Osteocyte (in vitro differentiated cells): ENCODE measurements at regions not wholly inside any gene's neighbourhood (a gene's known extent, or its start where the extent isn't known, plus 50 kb on each side); places are given as distances from the start of the nearest gene placed in this dataset.

Source experiments
- DNase-seq: peaks from one replicate; pipeline ENCODE4 v3.0.0; 2021; ENCODE audit warnings: mixed read lengths; ENCODE audit not compliant: unreplicated experiment; ENCODE audit errors: extremely low spot score
- H3K27ac Mint-ChIP-seq: one replicate; pipeline ENCODE4 v1.8.0; 2021; ENCODE audit warnings: mild to moderate bottlenecking, mixed read lengths; ENCODE audit not compliant: unreplicated experiment
- H3K27me3 Mint-ChIP-seq: one replicate; pipeline ENCODE4 v1.8.0; 2021; ENCODE audit warnings: mixed read lengths; ENCODE audit not compliant: unreplicated experiment
- H3K36me3 Mint-ChIP-seq: one replicate; pipeline ENCODE4 v1.8.0; 2021; ENCODE audit warnings: mixed read lengths; ENCODE audit not compliant: unreplicated experiment
- H3K4me1 Mint-ChIP-seq: one replicate; pipeline ENCODE4 v1.8.0; 2021; ENCODE audit warnings: mixed read lengths; ENCODE audit not compliant: unreplicated experiment
- H3K4me3 Mint-ChIP-seq: one replicate; pipeline ENCODE4 v1.8.0; 2021; ENCODE audit warnings: mild to moderate bottlenecking, moderate library complexity, mixed read lengths; ENCODE audit not compliant: unreplicated experiment
- H3K9me3 Mint-ChIP-seq: one replicate; pipeline ENCODE4 v1.8.0; 2021; ENCODE audit warnings: mixed read lengths; ENCODE audit not compliant: unreplicated experiment
- TF ChIP-seq, protein P1 (sequence below): fragments of 200-600 bp; sonication (generic); IDR thresholded peaks from 2 replicates; pipeline ENCODE4 v1.5.0; 2021; ENCODE audit warnings: antibody characterized with exemption, mild to moderate bottlenecking, moderate library complexity

DNA sequence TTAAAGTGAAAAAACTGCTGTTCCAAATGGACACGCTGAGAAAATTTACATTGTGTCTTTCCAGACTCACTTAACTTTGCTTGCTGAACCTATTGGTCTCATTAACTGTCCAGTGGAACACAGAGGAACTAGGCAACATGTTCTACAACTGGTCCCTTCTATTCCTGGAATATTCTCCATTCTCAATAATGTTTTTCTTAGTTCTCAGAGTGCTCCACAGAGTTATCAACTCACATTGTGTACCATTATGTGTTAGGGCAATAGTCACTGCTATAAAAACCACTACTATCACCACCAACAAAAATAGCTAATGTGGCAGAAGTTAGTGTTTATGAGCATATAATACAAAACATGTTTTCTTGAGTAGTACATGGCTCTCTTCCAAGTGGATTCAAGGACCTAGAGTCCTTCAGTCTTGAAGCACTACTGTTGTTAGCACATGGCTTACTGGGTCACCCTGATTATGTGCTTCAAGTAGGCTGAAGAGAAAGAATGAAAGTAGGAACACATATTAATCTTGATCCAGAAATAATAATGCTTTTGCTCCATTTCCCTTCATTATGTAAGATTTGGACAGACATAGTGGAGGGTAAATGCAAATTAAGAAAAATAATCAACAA lies 865.3 kb upstream of the HS3ST1 start:
- no peak overlapping the region for H3K4me3 Mint-ChIP-seq
- H3K27me3 Mint-ChIP-seq, result no peaks in the 10 kb centered on the region
- no peak for DNase-seq
- no peak overlapping the region for H3K27ac Mint-ChIP-seq
- H3K9me3 Mint-ChIP-seq, result peaks cover 8% of the 10 kb centered on the region
- no peaks in the 10 kb centered on the region for H3K4me1 Mint-ChIP-seq
- no peaks in the 10 kb centered on the region for H3K36me3 Mint-ChIP-seq
- TF ChIP-seq, protein P1, sequence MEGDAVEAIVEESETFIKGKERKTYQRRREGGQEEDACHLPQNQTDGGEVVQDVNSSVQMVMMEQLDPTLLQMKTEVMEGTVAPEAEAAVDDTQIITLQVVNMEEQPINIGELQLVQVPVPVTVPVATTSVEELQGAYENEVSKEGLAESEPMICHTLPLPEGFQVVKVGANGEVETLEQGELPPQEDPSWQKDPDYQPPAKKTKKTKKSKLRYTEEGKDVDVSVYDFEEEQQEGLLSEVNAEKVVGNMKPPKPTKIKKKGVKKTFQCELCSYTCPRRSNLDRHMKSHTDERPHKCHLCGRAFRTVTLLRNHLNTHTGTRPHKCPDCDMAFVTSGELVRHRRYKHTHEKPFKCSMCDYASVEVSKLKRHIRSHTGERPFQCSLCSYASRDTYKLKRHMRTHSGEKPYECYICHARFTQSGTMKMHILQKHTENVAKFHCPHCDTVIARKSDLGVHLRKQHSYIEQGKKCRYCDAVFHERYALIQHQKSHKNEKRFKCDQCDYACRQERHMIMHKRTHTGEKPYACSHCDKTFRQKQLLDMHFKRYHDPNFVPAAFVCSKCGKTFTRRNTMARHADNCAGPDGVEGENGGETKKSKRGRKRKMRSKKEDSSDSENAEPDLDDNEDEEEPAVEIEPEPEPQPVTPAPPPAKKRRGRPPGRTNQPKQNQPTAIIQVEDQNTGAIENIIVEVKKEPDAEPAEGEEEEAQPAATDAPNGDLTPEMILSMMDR, result no peak

DNA sequence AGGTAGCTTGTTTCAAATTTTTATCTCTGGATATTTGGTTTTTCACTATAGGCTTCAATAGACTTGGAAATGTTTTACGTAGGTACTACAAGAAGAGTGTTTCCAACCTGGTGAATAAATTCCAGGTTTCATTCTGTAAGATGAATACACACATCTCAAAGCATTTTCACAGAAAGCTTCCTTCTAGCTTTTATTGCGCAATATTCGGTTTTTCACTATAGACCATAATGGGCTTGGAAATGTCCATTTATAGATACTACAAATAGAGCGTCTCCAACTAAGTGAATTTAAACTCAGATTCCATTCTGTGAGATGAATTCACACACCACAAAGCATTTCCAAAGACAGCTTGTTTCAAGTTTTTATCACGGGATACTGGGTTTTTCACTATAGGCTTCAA lies 857.7 kb upstream of the HS3ST1 start:
- Mint-ChIP-seq H3K27me3 (no peaks in the 10 kb centered on the region), H3K4me3 (no peak overlapping the region), H3K27ac (no peak overlapping the region), H3K36me3 (no peaks in the 10 kb centered on the region), H3K9me3 (peaks cover 7% of the 10 kb centered on the region), H3K4me1 (no peaks in the 10 kb centered on the region)
- DNase-seq, result no peak
- TF ChIP-seq, protein P1, result no peak

DNA sequence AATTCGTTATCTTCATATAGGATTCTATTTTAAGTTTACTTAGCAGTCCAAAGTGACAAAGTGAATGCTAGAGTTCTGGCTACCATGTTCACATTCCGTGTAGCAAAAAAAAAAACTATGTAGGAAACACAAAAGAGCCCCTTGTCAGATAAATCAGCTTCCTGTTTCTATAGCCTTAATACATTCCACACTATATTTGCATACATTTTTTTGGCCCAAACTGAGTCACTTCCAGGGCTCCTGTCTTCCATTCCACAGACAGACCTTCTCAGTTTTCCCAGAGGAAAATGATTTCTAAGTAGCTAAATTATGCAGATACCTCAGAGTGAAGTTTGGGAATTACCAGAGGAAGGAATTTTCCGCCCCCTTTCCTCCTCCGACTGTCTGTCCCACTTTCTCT lies 841.9 kb upstream of the HS3ST1 start:
- no peak for DNase-seq
- TF ChIP-seq, protein P1, result no peak
- Mint-ChIP-seq H3K4me1 (peaks cover 5% of the 10 kb centered on the region), H3K9me3 (peaks cover 9% of the 10 kb centered on the region), H3K36me3 (no peaks in the 10 kb centered on the region), H3K4me3 (no peak overlapping the region), H3K27ac (no peak overlapping the region), H3K27me3 (no peaks in the 10 kb centered on the region)

DNA sequence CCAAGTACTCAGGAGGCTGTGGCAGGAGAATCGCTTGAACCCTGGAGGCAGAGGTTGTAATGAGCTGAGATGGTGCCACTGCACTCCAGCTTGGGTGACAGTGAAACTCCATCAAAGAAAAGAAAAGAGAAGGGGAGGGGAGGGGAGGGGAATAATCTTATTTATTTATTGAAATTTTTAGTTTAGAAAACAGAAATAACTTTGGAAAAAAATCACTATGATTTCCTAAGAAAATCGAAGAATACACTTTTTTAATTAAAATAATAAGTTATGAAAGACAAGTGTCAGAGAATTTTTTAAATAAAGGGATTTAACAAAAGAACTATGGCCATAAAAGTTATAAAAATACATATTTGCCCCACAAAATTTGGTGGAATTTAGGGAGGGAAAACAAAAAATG lies 836.9 kb upstream of the HS3ST1 start:
- Mint-ChIP-seq H3K27ac (no peak overlapping the region), H3K4me1 (peaks cover 2% of the 10 kb centered on the region), H3K27me3 (no peaks in the 10 kb centered on the region), H3K36me3 (no peaks in the 10 kb centered on the region), H3K4me3 (no peak overlapping the region), H3K9me3 (peaks cover 7% of the 10 kb centered on the region)
- TF ChIP-seq, protein P1, result no peak
- DNase-seq, result no peak

DNA sequence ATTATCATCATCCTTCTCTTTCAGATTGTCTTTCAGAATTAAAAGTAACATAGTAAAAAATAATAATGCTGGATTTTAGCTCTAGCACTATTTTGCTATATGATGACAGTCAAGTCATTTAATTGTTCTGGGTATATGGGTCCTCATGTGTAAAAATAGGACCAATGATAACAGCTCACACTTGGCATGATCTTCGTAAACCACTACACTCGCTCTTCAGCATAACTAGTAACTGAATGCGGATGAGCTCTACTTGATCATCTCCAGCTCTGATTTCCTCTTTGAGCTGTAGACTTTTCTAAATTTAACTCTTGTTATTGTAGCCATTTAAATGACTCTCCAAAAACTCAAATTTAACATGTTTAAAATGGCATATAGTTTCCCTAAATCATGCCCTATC lies 831.8 kb upstream of the HS3ST1 start:
- DNase-seq, result no peak
- Mint-ChIP-seq H3K4me3 (no peak overlapping the region), H3K27me3 (no peaks in the 10 kb centered on the region), H3K27ac (no peak overlapping the region), H3K36me3 (no peaks in the 10 kb centered on the region), H3K4me1 (no peaks in the 10 kb centered on the region), H3K9me3 (peaks cover 12% of the 10 kb centered on the region)
- TF ChIP-seq, protein P1, result no peak
